Mucosa of rectum (tissue), 2 donors: ENCODE measurements at regions not wholly inside any gene's neighbourhood (a gene's known extent, or its start where the extent isn't known, plus 50 kb on each side); places are given as distances from the start of the nearest gene placed in this dataset.

Experiments
- H3K27ac ChIP-seq, 2 donors: one replicate each; pipeline ENCODE4 v1.7.0; 2013; ENCODE audit warnings: inconsistent platforms in 2 of 2, low read depth in 2 of 2, low read length in 2 of 2
- H3K27me3 ChIP-seq, 2 donors: one replicate each; pipeline ENCODE4 v1.7.0; 2013; ENCODE audit warnings: low read length in 2 of 2; ENCODE audit not compliant: control insufficient read depth in 2 of 2, insufficient read depth in 2 of 2
- H3K36me3 ChIP-seq, 2 donors: one replicate each; pipeline ENCODE4 v1.7.0; 2013; ENCODE audit warnings: low read length in 2 of 2; ENCODE audit not compliant: control insufficient read depth in 2 of 2, insufficient read depth in 2 of 2
- H3K4me1 ChIP-seq, 2 donors: one replicate each; pipeline ENCODE4 v1.7.0; 2013; ENCODE audit warnings: low read length in 2 of 2, mild to moderate bottlenecking in 1 of 2; ENCODE audit not compliant: control insufficient read depth in 2 of 2, insufficient read depth in 2 of 2
- H3K4me3 ChIP-seq, 2 donors: one replicate each; pipeline ENCODE4 v1.7.0; 2013; ENCODE audit warnings: low read length in 2 of 2
- H3K9ac ChIP-seq, 2 donors: one replicate each; pipeline ENCODE4 v1.7.0; 2013; ENCODE audit warnings: low read length in 2 of 2, low read depth in 1 of 2, mild to moderate bottlenecking in 1 of 2
- H3K9me3 ChIP-seq, 2 donors: one replicate each; pipeline ENCODE4 v1.7.0; 2013; ENCODE audit warnings: low read length in 2 of 2; ENCODE audit not compliant: control insufficient read depth in 2 of 2
- donor health status: healthy.
- donor health status: Normal muscosa, but diverticular disease.

DNA sequence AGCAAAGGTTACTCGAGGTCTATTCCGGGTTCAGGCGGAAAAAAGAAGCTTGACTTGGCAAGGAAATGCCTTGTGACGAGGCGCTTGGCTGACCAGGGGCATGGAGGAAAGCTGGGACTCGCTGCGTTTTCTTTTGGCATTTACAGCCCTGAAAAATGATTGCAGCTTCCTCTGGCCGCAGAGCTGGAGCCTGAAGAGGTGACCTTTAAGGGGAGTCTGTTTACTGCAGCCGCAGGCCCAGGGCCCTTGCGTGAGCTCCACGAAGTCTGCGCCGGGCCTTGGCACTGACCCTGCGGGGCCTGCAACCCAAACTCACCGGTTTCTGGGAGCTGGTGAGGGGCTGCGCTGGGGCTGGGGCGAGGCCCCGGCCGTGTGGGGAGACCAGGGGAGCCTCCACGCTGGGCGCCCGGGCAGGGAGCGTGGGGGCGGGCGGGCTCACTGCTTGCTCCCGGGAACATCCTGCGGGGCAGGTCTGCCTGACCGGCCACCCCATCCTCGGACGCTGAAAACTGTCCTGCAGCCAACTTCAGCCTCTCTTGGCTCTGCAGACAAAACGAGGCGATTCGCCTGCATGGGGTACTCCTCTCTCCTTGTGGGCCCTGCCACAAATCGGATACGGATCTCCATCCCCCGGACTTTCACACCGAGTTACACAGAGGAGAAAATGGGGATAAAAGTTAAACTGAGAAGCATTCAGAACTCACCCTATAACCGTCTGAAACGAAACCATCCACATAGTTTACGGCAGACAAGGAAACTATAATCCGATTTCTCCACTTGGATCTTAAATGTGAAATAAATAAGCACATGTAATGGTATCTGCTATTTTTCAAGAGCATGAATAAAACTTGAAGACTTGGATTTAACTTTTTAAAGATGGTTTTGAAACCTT is 206.3 kb upstream of the FOXF1 start:
- H3K4me1 ChIP-seq = peaks cover 5% of the 10 kb centered on the region in 2 donors
- no peaks in the 10 kb centered on the region for H3K9me3 ChIP-seq
- peak overlapping the region; percentile 69 to 82 for H3K27ac ChIP-seq
- H3K9ac ChIP-seq = peak overlapping the region in 1 of 2 donors; percentile 51
- H3K4me3 ChIP-seq = peak overlapping the region; percentile 3 to 26
- H3K27me3 ChIP-seq = peaks cover 7 to 10% of the 10 kb centered on the region in 2 donors
- no peaks in the 10 kb centered on the region for H3K36me3 ChIP-seq

DNA sequence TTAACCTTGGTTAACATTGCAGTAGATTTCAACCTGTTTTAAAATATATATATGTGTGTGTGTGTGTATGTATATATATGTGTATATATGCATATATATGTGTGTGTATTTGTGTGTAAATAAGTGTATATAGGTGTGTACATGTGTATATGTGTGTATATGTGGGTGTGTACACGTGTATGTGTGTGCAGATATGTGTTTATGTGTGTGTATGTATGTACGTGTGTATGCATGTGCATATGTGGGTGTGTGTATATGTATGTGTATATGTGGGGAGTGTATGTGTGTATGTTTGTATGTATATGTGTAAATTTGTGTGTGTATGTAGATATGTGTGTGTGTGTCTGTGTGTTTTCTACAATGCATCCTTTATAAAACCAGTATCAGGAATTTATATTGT is 205.5 kb upstream of the FOXF1 start:
- H3K9me3 ChIP-seq = no peaks in the 10 kb centered on the region
- no peaks in the 10 kb centered on the region for H3K36me3 ChIP-seq
- H3K27me3 ChIP-seq = peaks cover 3 to 9% of the 10 kb centered on the region in 2 donors
- H3K27ac ChIP-seq = peak overlapping the region; percentile 54 to 63
- no peak overlapping the region for H3K4me3 ChIP-seq
- H3K4me1 ChIP-seq = peaks cover 5% of the 10 kb centered on the region in 2 donors
- no peak overlapping the region for H3K9ac ChIP-seq

DNA sequence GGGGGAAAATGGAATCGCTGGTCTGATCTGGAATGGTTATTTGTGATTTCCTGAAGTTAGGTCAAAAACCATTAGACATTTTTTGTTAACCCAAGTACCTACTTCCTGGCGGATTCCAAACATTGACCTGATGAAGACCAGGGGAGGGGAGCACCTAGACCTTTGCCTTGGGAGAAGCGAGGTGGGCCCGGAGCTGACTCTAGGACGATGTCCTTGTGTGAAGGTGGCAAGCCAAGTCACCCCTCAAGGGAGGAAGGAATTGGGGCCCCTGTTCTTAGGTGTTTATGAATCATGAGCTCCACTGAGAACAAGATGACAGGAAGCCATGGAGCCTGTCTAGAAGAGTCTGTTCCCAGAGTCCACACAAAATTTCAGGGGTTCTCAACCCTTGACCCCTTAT is 204.9 kb upstream of the FOXF1 start:
- Histone ChIP-seq H3K4me1 (peaks cover 5% of the 10 kb centered on the region in 2 donors), H3K27ac (peak overlapping the region; percentile 54 to 63), H3K9me3 (no peaks in the 10 kb centered on the region), H3K9ac (no peak overlapping the region), H3K4me3 (no peak overlapping the region), H3K27me3 (peaks cover 3 to 4% of the 10 kb centered on the region in 2 donors), H3K36me3 (no peaks in the 10 kb centered on the region)

DNA sequence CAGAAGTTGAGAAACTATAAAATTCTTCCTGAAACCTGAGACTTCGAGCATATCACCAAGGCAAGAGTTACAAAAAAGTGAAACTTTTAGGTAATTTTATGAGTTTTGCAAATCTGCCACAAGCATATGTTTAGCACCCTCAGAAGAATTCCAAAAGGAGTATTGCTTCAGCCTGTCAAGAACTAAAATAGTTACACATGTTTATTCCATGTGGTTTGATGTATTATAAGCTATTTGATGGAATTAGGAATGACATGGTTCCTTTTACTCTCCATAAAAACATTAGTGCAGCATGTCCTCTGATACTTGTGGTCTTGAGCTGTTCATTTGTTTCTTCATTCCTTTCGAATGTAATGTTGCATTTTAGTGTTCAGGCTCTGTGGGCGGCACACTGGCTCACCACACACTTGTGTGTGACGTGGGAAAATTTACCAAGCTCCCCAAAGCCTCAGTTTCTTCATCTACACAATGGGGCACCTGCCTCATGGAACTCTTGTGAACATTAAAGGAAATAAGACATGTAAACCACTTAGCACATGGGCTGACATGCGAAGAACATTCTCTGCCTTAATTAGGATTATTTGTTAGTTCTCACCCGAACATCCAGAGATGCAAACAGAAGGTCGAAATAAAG is 204.2 kb upstream of the FOXF1 start:
- no peaks in the 10 kb centered on the region for H3K9me3 ChIP-seq
- H3K9ac ChIP-seq = no peak overlapping the region
- peak overlapping the region; percentile 54 to 63 for H3K27ac ChIP-seq
- no peaks in the 10 kb centered on the region for H3K36me3 ChIP-seq
- H3K4me1 ChIP-seq = peaks cover under 1 to 5% of the 10 kb centered on the region in 2 donors
- H3K4me3 ChIP-seq = no peak overlapping the region
- peaks cover 0 to 2% of the 10 kb centered on the region in 2 donors for H3K27me3 ChIP-seq

DNA sequence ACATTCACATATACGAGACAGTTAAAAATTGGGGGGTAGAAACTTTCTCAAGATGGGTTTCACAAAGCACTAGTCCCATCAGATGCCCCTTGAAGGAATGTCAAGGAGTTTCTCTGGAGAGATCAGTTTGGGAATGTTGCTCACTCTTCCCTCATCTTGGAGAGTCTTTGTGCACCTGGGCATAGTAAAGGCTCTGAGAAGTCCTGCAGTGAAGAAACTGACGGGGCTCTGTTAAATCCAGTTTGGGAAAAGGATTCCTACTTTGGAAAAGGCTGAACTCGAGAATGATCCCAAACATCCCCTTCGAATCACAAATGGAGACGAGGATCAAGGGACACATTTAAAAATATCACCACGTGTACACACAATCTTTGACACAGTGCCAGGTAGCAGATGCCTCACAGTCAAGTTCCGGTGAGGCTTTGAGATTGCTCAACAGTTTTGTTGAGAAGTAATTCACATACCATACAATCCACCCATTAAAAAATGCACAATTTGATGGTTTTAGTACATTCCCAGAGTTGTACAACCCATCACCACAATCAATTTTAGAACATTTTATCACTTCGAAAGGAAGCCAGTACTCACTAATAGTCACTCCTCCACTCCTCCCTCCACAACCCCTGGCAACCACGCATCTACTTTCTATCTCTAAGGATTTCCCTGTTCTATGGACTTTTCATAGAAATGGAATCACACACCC is 203.4 kb upstream of the FOXF1 start:
- H3K9me3 ChIP-seq = no peaks in the 10 kb centered on the region
- no peaks in the 10 kb centered on the region for H3K27me3 ChIP-seq
- no peak overlapping the region for H3K9ac ChIP-seq
- no peak overlapping the region for H3K27ac ChIP-seq
- no peaks in the 10 kb centered on the region for H3K36me3 ChIP-seq
- peaks cover 0 to 5% of the 10 kb centered on the region in 2 donors for H3K4me1 ChIP-seq
- no peak overlapping the region for H3K4me3 ChIP-seq

DNA sequence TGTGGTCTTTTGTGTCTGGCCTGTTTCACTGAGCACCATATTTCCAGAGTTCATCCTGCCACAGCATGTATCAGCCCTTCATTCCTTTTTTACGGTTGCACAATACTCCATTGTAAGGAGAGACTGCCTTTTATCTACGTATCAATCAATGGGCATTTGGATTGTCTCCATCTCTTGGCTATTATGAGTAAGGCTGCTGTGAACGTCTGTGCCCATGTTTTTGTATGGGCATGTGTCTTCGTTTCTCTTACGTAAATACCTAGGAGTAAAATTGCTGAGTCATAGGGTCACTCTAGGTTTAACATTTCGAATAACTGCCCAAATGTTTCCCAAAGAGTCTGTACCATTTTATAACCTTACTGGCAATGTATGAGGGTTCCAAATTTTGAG is 202.8 kb upstream of the FOXF1 start:
- Histone ChIP-seq H3K27ac (no peak overlapping the region), H3K36me3 (no peaks in the 10 kb centered on the region), H3K4me3 (no peak overlapping the region), H3K9me3 (no peaks in the 10 kb centered on the region), H3K4me1 (peaks cover 0 to 5% of the 10 kb centered on the region in 2 donors), H3K9ac (no peak overlapping the region), H3K27me3 (no peaks in the 10 kb centered on the region)

DNA sequence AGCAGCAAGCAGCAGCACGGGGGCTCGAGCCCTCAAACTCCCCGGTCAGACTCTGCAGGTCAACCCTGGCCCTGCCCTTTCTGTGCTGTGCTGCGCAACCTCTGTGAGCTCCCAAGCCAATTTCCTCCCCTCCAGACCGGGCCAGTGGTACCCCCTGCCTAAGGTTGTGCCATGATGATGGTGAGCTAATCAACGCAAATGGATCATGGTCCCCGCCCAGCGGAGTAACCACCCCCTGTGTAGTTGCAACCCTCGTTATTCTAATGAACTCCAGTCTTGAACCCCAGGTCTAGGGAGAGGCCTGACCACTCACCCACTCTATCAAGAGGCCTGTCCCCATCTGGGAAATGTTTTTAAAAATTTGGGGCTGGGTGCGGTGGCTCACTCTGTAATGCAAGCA is 201.8 kb upstream of the FOXF1 start:
- Histone ChIP-seq H3K4me3 (no peak overlapping the region), H3K9ac (no peak overlapping the region), H3K27me3 (no peaks in the 10 kb centered on the region), H3K36me3 (no peaks in the 10 kb centered on the region), H3K9me3 (no peaks in the 10 kb centered on the region), H3K27ac (no peak overlapping the region), H3K4me1 (peaks cover 0 to 2% of the 10 kb centered on the region in 2 donors)

DNA sequence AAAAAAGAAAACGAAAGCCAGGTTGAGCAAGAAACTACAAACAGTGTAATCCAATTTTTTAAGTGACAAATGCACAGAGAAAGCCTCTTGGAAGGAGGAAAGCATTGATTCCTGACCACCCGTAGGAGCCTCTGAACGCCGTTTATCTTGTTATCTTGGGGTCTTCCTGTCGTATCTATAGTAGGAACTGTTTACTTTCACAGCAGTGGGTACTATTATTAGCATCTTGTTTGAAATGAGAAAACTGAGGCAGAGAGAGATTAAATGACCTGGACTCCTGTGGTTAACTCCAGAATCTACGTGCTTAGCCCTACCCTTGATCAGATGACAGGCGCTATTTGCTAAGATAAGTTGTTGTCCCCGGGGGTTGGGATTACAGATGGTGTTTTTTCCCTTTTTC is 196.7 kb upstream of the FOXF1 start:
- Histone ChIP-seq H3K36me3 (no peaks in the 10 kb centered on the region), H3K9me3 (no peaks in the 10 kb centered on the region), H3K27me3 (no peaks in the 10 kb centered on the region), H3K9ac (no peak overlapping the region), H3K4me3 (no peak overlapping the region), H3K4me1 (no peaks in the 10 kb centered on the region), H3K27ac (no peak overlapping the region)

DNA sequence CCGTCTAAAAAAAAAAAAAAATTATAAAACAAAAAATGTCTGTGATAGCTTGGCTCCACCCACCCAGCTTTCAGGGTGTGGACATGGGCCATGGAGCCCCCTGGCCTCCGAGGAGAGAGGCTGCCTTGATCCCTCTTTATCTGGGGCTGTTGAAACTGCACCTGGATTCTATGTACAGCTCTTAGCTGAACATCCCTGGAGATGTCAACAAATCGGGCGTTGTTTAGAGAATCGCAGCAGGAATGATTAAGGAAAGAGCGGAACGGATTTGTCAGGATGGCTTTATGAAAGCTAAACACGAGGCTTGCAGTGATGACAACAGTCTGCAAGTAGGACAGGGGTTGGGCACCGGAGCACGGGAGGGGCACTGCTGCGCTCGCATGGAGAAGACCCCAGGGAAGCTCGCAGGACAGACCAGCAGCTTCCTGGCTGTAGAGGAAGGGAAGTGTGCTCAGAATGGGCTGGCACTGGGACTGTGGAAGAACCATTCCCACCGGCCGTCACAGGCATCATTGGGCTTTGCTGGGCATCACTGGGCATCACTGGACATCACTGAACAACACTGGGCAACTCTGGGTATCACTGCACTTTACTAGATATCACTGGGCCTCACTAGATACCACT is 195.8 kb upstream of the FOXF1 start:
- Histone ChIP-seq H3K27me3 (no peaks in the 10 kb centered on the region), H3K9me3 (no peaks in the 10 kb centered on the region), H3K36me3 (no peaks in the 10 kb centered on the region), H3K9ac (no peak overlapping the region), H3K4me1 (no peaks in the 10 kb centered on the region), H3K4me3 (no peak overlapping the region), H3K27ac (peak overlapping the region in 1 of 2 donors; percentile 37)
